Bone marrow (tissue), 2 donors: ENCODE measurements at regions not wholly inside any gene's neighbourhood (a gene's known extent, or its start where the extent isn't known, plus 50 kb on each side); places are given as distances from the start of the nearest gene placed in this dataset.

Experiments
- DNase-seq, 2 donors: peaks; one replicate each; lab custom pipeline; 2025; lab: John Stamatoyannopoulos, UW

- no peak for DNase-seq
These were observed 134.7 kb upstream of the IFNGR1 start for GRCh38 chr6:137353842-137354397.

DNA sequence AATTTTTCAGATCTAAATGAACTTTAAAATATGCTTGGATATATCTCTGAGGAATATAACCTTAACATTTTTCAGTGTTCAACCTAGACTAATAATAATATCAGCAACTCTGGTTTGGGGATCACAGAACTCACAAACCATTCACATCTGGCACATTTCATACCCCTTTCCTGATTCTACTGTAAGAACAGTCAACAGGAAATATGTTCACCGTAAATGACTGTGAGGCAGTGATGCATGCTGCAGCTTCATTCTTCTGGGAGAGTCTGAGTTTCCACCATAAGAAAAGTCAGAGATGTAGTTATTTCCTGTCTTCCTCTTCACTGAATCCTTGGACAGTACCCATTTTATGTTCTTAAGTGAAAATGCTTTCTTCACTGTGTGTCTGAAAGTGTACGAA is 134.2 kb upstream of the IFNGR1 start:
- peak in 1 of 2 donors; percentile 39 for DNase-seq

DNA sequence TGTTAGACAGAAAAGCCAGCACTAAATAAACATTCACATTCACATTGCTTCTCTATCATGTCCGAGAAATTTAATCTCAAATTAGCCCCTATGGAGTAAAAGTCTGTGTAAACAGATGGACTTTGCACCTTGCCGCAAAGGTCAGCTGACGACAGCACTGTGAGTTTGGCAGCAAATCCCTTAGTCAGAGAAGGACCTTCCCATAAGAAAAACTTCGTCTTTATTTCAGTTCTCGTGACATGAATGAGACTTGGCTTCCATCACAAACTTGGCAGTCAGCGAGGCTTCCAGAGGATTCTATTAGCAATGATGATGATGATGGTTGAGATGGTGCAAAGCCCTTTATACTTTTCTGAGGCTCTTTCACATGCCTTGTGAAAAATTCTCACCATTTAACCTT is 133.7 kb upstream of the IFNGR1 start:
- DNase-seq: no peak

DNA sequence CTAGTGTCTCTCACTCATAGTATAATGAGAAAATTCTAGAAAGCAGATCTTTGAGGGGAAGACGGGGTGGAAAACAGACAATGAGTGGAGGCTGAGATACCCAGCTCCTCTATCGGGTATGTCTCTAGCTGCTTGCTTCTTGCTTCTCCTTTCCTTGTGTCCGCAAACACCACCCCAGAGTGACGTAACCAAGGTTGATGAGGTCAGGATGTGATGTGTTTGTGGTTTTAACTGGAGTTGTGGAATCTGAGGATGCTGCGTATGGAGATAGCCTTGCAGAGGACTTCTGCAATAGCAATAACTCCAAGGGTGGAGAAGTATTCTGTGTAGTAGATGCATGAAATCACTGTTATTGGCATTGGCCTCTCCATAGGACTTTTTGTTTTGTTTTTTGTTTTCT is 132.7 kb upstream of the IFNGR1 start:
- DNase-seq: peak in 1 of 2 donors; percentile 27

DNA sequence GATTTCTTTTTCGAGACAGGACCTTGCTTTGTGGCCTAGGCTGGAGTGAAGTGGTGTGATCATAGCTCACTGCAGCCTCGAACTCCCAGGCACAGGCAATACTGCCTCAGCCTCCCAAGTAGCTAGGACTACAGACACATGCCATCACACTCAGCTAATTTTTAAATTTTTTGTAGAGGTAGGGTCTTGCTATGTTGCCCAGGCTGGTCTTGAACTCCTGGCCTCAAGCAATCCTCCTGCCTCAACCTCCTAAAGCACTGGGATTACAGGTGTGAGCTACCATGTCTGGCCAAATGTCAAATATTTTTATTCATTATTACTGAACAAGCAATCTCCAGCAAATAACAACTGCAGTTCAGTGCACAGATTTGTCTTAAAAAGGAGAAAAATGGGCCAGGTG is 131.7 kb upstream of the IFNGR1 start:
- DNase-seq: no peak

GRCh38 chr6:137349856-137350830 is 131.0 kb upstream of the IFNGR1 start:
- no peak for DNase-seq

DNA sequence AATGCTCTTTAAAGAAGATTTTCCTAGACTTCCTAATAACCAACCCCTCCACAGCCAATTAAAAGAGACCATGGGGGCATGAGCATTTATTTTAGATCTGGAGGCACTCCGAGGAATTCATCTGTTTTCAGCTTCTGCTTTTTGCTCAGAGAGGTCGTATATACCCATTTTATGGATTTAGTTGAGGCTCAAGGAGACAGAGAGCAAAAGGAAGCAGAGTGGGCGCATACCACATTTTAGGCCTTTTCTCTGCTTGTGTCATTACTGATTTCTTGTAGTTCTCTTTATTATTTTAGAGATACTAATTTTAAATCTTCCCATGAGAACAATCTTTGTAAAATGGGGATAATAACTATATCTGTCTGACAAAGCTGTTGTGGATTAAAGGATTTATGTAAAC is 129.6 kb upstream of the IFNGR1 start:
- DNase-seq: no peak

DNA sequence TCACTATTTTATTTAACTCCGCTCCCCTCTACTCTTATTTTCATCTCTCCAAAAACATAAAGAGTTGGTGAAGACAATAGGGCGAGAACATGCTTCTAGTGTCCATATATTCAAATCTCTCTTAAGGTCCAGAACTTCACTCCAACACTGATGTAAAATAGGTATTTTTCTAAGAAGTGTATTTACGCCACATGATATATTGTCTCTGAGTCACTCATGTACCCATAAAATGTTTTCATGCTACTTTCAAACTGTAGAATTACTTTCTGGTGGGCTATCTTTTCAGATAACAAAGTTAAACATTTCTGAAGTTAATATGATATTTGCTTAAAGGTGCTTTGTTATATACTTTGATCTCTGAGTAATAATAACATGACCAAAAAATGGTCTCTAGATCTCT is 124.1 kb upstream of the IFNGR1 start:
- no peak for DNase-seq

- DNase-seq: no peak
These were observed 123.5 kb upstream of the IFNGR1 start for GRCh38 chr6:137342607-137343190.

- peak in 1 of 2 donors; percentile 56 for DNase-seq
These were observed 122.6 kb upstream of the IFNGR1 start for GRCh38 chr6:137341681-137342195.

DNA sequence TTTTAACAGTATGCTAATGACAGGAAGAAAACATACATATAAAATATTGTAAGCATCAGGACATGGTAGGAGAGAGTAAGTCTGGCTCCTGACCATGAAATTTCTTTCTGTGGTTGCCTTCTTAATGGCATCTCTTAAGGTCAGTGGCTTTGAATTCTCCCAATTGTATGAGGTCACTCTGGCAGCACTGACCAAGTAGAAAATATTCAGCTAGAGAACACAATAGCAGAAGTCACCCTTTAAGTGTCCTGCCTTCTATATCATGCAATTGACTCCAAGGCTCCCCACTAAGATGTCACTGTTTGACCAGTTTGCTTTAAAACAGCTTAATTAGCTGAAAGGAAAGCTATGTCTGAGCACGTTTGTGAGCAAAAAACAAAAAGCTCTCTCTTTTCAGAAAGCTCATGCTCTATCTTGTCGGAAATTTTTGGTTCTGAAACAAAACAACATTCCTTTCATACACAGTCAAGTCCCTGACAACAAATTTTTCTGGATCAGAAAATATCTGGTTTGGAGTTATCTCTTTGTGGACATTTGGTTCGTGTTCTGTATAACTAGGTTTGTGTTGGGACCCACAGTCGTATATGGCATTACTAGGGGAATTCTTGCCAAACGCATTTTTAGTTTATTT is 120.9 kb upstream of the IFNGR1 start:
- DNase-seq: no peak

DNA sequence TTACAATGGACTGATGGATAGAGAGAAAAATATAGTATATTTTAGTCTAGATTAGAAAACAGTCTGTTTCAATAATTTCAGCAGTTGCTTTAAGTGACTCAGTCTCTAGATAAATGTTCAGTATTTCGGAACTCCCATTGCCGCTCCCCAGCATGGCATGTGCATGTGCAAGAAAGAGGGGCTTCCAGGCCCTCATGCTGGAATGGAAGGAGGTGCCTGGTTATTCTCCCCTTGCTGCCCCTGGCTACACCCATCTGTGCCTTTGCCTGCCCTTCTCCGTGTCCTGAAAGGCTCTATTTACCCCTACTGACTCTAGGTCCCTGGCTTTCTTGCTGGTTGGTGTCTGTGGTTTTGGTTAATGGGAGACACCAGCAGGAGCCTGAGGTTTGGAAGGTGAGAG is 115.7 kb upstream of the IFNGR1 start:
- DNase-seq: no peak

GRCh38 chr6:137334094-137334493 is 114.9 kb upstream of the IFNGR1 start:
- DNase-seq: no peak

GRCh38 chr6:137332637-137333280 is 113.6 kb upstream of the IFNGR1 start:
- DNase-seq: no peak

DNA sequence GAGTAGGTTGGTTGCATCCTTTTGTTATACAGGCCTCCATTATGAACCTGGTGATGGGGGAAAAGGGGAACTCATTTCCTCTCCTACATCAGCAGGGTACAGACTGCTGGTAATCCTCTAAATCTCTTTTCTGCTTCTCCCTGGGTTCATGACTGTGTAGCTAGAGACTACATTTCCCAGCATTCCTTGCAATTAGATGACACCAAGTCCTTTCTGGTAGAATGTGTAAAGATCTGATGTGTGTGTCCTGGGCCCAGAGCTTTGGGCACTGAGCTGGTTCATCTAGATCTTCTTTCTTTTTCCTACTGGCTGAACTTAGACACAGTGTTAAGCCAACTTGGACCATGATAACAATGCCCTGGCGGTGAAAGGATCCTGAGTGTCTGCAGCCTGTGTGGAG is 104.7 kb upstream of the IFNGR1 start:
- DNase-seq: no peak

DNA sequence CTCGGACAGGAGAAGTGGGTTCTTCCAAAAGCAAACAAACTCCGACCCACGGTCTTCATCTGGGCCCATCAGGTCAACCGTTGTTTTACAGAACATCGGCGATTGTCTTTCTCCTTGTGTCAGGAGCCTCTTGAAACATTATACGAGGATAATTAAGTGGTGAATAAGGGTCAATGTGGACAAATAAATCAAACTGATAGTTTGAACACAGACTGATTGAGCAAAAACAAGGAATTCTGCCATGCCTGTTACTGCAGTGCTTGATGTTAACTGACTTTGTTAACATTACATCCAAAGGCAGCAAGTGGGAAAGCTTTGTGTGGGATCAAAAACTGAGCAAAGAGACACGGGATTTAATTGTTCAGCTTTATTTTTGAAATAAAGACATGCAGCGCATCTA is 101.1 kb upstream of the IFNGR1 start:
- DNase-seq: no peak

- no peak for DNase-seq
These were observed 97.4 kb upstream of the IFNGR1 start for GRCh38 chr6:137316626-137317025.

DNA sequence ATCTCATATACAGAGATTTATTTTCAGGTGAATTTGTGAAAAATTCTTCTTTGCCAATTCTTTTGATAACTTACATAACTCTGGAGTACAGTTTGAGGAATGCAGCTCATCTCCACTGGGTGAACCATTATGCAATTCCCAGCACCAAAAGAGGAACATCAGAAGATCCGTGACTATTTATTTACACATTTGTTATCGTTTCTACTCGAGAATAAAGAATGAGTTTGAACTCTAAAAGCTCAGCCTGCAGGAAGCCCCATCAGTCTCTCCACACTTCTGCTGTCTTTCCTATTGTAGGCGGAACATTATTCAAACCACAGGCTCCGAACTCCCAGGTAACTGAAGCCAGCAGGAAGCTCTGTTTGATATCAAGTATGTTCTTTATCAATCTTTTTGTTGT is 95.9 kb upstream of the IFNGR1 start:
- DNase-seq: no peak

DNA sequence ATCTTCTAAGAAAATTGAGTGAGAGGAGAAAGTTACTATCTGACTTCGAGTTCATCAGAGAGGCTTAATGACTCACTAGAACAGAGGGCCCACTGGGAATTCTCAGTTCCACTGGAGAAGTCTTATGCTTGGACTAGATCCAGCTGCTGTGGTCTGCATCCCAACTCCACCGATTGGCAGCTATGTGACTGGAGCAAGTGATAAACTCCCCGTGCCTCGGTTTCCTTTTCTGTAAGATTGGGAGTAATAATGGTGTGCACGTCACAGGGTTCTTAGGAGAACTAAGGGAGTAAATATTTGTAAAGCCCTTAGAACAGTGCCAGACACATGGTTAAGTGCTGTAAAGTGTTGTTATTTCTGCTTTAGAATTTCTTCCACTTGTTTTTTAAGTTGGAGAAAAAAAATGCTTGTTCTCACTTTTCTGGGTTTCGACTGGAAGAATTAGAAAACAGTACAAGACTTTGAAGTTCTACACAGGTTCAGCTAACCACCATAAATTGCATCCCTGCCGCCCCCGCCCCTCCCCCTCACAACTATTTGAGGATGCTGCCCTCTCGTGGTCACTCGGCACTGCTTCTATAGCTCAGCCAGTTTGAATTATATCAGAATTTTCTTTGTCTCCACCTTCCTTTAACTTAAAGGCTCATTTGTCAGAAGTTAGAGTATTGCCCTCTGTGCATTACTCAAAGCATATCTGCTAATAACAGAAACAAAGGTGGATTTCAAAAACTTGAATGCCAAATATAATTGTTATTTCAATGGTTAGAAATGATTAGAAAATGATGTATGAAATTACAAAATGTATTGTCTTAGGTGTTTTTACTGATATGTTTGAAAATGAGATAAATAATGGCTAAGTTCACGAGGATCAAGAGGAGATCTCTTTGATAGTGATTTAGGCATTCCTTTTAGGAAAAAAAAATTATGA is 95.0 kb upstream of the IFNGR1 start:
- DNase-seq: peak; percentile 11 to 40

- no peak for DNase-seq
These were observed 94.0 kb upstream of the IFNGR1 start for GRCh38 chr6:137313211-137313610.

DNA sequence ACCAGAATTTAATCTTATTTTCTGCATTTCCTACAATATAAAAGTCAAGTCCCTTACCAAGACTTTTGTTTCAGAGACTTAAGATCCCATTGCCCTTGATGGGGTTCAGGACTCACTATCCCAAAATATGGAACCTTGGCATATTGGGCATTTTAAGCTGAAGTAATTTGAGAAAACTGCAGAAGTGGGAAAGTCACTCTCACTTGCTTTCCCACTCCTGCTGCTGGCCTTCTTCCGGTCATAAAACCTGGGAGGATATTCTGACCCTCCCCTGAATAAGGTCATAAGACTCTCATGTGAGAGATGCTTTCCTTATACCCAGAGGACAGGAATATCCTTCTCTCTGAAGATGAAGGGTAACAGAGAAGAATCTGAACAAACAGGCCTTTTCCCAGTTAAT is 92.8 kb upstream of the IFNGR1 start:
- no peak for DNase-seq
